NCI-H2196 (cell line): ENCODE measurements at regions not wholly inside any gene's neighbourhood (a gene's known extent, or its start where the extent isn't known, plus 50 kb on each side); places are given as distances from the start of the nearest gene placed in this dataset.

Source experiments
- DNase-seq: peaks from one replicate; lab custom pipeline; 2025; ENCODE audit not compliant: unreplicated experiment; lab: John Stamatoyannopoulos, UW

GRCh38 chr2:150601280-150602038, 114.0 kb upstream of the RND3 start:
- no peak for DNase-seq

DNA sequence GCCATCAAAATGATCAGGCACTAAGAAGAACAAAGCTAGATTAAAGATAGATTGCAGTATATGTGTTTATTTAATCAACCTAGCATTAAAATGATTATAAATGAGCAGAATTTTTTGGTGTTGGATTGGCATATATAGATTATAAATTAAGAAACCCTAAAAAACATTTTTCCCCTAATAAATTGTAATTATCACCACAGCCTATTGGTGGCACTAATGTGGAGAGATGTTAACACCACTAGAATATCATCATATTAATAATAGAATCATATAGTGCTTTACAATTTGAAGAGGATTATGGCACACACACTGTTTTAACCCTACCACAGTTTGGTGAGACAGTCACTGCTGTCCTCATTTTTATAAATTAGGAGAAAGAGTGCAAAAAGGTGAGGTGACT, 112.4 kb upstream of the RND3 start:
- DNase-seq = no peak

GRCh38 chr2:150598383-150598782, 110.9 kb upstream of the RND3 start:
- no peak for DNase-seq

GRCh38 chr2:150595803-150596470, 108.5 kb upstream of the RND3 start:
- DNase-seq = no peak

DNA sequence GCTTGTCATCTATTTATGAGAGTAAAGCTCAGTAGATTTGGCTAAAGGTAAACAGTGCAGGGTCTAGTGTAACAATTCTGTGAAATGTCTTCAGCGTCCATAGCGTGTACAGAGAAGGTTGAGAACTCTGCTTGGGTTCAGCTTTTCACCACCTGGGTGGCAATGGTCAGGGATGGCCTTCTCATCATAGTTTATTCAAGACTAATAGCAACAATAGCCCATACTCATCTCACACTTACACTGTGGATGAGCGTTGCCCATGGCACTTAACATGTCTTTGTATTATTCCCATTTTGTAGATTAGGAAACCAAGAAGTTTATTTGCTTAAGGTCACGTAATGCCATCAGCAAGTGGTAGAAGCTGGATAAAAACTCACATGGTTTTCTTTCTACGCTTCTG, 106.8 kb upstream of the RND3 start:
- DNase-seq = no peak

DNA sequence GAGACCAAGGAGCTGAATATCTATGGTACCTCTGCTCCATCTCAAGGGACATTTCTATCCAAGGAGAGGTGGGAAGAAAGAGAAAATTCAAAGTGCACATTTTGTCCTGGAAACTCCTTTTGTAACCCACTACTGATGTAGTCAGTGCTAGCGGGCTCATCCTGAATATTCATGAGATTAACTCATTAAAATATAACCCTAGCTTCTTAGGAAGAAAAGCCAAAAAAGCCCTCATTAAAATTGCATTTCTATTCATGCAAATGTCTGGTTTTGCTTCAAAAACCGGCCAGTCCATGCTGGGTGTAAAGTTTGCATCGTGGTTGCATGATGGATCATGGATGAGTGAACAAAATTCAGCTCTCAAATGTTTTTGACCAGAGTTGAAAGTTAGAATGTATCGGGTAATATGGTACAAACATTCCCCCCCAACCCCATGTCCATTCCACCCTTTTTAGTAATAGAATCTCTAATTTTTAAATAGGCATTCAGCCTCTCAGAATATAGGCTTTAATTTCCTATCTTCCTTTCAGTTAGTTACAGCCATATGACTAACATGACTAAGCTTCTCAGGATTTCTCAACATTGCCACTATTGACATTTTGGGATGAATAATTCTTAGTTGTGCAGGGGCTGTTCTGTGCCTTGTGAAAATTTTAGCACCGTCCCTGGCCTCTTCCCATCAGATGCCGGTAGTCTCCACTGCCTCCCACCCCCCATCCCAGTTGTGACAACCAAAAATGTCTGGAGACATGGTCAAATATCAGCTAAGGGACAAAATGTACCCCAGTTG, 104.2 kb upstream of the RND3 start:
- DNase-seq = no peak

GRCh38 chr2:150589681-150590080, 102.2 kb upstream of the RND3 start:
- no peak for DNase-seq

GRCh38 chr2:150588506-150588870, 101.0 kb upstream of the RND3 start:
- no peak for DNase-seq

DNA sequence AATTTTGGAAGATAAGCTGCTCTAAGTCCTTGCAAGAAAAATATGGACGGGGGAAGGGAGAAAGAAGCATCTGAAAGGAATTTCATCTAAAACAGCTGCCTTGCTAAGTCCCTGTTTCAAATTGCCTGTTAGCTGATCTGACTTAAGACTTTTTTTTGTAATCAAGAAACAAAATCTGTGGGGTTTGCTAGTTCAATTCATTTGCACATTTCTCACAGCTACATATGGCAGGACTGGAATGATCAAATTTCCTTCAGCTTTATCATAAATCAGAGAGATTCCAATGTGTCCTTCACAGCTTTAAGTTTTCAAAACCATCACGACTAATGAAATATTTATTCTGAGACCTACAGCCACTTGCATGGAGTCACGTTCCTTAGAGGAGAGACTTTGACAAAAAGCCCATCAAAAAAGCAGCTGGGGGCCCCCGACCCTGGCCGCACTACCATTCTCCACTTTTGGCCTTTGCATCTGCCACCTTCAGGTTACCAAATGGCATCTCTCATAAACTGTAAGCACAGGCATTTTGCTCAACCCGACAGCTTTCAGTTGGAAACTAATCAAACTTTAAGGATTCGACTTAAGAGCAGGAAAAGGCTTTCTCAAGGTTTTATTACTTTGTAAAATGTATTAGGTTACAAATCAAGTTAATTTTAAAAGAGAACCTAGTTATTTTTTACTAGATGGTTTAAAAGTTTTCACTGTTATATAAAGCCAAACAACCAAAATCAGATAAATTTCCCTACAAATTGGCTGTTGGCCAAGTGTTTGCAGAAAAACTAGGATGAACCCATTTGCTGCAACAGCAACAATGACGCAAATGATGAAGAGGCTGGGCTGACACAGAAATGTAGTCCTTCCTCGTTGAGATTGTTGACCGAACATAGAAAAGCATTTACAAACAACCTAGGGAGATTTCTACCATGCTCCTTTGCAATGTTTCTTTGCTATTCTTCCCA, 100.4 kb upstream of the RND3 start:
- DNase-seq = no peak

GRCh38 chr2:150586858-150587257, 99.4 kb upstream of the RND3 start:
- no peak for DNase-seq

GRCh38 chr2:150585221-150585971, 97.9 kb upstream of the RND3 start:
- DNase-seq = no peak

- no peak for DNase-seq
These were observed 96.6 kb upstream of the RND3 start for GRCh38 chr2:150584081-150584480.

GRCh38 chr2:150581717-150582472, 94.4 kb upstream of the RND3 start:
- no peak for DNase-seq

DNA sequence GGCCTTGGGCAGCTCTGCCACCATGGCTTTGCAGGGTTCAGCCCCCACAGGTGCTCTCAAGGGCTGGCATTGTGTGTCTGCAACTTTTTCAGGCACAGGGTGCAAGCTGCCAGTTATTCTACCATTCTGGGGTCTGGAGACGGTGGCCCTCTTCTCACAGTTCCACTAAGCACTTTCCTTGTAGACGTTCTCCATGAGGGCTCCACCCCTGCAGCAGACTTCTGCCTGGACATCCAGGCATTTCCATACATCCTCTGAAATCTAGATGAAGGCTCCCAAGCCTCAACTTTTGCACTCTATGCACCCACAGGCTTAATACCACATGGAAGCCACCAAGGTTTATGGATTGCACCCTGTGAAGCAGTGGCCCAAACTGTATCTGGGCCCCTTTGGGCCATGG, 91.0 kb upstream of the RND3 start:
- DNase-seq = no peak

DNA sequence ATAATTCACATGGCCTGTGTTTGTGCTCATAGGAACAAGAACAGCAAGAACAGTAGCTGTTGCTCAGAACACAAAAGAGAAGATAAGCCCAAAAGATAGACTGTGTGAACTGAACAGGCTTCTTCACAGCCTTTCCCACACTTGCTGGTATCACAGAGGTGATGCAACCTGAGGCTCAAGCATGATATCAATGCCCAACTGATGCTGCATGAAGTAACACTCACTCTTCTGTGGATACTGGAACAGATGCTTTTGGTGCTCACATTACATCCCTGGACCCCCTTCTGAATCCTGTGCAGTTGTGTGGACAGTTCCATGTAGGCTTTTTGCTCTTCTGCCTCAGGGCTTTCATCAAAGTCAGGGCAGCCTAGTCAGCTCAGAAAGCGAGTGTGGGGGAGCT, 88.4 kb upstream of the RND3 start:
- DNase-seq = no peak

DNA sequence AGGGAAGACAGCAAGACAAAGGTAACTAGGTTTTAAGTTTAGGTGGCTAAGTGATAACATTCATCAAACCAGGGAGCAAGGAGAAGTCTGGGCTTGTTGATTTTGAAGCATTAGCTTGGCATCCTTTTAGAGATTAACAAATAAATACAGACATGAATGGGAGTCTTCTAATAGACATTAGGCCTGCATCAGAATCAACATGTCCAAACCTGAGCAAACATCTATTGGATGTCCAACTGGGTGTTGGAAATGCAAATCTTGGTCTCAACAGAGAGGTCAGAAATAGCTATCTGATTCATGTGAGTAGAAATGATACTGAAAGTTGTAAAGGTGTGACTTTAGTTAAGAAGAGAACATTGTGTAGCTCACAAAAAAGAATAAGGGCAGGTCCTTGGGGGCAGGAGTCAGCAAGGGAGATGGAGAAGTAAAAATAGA, 85.5 kb upstream of the RND3 start:
- DNase-seq = no peak

DNA sequence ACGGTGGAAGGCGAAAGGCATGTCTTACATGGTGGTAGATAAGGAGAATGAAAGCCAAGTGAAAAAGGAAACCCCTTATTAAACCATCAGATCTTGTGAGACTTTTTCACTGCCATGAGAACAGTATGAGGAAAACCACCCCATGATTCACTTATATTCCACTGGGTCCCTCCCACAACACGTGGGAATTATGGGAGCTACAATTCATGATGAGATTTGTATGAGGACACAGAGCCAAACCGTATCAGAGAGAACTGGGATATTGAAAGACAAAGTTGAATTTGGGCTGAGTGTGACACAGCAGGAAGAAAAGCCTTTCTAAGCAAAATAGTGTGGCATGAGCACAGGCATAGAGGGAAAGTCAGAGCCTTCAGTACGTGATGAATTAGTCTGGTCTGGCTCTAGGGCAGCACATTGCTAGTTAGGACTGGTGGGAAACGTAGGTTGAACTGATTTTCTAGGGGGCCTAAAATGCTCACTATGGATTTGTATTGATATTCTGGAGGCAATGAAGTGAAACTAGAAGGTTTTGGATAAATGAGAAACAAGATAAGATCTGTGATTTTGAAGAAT, 84.8 kb upstream of the RND3 start:
- no peak for DNase-seq

DNA sequence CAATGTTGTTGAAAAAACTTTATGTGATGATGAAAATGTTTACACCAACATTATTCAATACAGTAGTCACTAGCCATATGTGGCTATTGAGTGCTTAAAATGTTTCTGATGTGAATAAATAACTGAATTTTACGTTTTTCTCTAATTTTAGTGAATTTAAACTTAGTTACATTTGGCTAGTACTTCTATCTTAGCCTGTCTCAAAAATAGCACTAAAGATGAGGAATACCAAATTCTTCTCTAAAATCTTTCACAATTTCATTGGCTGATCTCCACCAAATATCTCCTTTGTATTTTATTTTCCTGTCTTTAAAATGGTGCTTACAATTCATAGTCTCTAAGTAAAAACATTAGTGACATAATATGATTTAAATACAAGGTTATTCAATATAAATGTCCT, 83.7 kb upstream of the RND3 start:
- DNase-seq = no peak

DNA sequence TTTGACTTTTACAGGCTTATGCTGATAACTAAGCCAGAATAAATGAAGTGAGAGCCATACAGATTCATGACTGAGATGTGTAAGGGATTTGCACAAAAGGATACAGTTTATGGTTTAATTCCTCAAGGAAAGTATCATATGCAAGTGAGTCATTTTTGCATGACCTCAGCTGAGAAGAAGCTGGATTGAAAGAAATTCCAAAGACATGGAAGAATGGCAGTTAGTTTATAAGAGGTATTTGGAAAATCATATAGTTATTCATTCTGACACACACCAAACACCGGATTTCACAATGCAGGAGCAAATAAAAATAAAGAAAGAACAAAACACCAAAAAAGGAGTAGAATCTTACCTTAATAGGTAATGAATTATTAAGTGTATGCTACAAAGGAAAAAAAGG, 83.2 kb upstream of the RND3 start:
- no peak for DNase-seq
